ENCODE measurements at regions not wholly inside any gene's neighbourhood (a gene's known extent, or its start where the extent isn't known, plus 50 kb on each side); places are given as distances from the start of the nearest gene placed in this dataset.

- FAIRE-seq: no peak
- TF ChIP-seq, protein P1, sequence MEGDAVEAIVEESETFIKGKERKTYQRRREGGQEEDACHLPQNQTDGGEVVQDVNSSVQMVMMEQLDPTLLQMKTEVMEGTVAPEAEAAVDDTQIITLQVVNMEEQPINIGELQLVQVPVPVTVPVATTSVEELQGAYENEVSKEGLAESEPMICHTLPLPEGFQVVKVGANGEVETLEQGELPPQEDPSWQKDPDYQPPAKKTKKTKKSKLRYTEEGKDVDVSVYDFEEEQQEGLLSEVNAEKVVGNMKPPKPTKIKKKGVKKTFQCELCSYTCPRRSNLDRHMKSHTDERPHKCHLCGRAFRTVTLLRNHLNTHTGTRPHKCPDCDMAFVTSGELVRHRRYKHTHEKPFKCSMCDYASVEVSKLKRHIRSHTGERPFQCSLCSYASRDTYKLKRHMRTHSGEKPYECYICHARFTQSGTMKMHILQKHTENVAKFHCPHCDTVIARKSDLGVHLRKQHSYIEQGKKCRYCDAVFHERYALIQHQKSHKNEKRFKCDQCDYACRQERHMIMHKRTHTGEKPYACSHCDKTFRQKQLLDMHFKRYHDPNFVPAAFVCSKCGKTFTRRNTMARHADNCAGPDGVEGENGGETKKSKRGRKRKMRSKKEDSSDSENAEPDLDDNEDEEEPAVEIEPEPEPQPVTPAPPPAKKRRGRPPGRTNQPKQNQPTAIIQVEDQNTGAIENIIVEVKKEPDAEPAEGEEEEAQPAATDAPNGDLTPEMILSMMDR (IDR thresholded peaks at IDR 0.05; ENCODE audit: insufficient read depth, missing control alignments): no peak
- DNase-seq (ENCODE audit: insufficient read length, low spot score): no peak
Measured at GRCh38 chr12:90149453-90149852, 440.8 kb upstream of the ATP2B1 start.

- TF ChIP-seq, protein P1 (IDR thresholded peaks at IDR 0.05; ENCODE audit: insufficient read depth, missing control alignments): no peak
- FAIRE-seq (no peak), DNase-seq (ENCODE audit: insufficient read length, low spot score) (no peak)
Measured at GRCh38 chr12:90129366-90130030, 420.9 kb upstream of the ATP2B1 start.

GRCh38 chr12:90128526-90128925, 419.9 kb upstream of the ATP2B1 start:
- TF ChIP-seq, protein P1 (IDR thresholded peaks at IDR 0.05; ENCODE audit: insufficient read depth, missing control alignments): no peak
- no peak for DNase-seq (ENCODE audit: insufficient read length, low spot score)
- no peak for FAIRE-seq

DNA sequence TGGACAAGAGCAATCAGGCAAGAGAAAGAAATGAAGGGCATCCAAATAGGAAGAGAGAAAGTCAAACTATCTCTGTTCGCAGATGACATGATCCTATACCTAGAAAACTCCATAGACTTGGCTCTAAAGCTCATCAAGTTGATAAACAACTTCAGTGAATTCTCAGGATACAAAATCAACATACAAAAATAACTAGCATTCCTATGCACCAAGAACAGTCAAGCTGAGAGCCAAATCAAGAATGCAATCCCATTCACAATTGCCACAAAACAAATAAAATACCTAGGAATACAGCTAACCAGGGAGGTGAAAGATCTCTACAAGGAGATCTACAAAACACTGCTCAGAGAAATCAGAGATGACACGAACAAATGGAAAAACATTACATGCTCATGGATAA, 417.5 kb upstream of the ATP2B1 start:
- no peak for FAIRE-seq

DNA sequence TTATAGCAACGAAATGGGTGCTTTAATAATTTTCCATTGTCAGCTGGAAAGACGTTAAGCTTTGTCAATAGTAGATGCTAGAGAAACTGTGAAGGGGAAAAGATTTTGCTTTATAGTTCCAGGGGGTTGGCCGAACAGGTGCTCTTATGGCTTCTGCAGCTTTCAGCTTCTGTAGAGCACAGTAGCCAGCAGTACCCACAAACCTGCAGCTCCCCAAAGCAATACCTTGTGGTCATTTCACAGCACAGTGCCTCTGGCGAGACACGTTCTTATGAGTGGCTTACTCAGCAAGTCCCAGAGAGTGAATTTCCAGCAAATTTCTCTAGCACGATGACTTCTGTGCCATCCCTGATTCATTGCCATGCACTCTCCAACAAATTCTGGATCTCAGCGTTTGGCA, 416.3 kb upstream of the ATP2B1 start:
- DNase-seq (ENCODE audit: insufficient read length, low spot score) (no peak), FAIRE-seq (no peak)
- TF ChIP-seq, protein P1 (IDR thresholded peaks at IDR 0.05; ENCODE audit: insufficient read depth, missing control alignments): no peak

More for the DNA sequence above, 417.5 kb upstream of the ATP2B1 start:
- TF ChIP-seq, protein P1 (IDR thresholded peaks at IDR 0.05; ENCODE audit: insufficient read depth, missing control alignments): no peak
- no peak for DNase-seq (ENCODE audit: insufficient read length, low spot score)

- no peak for FAIRE-seq
- TF ChIP-seq, protein P1 (IDR thresholded peaks at IDR 0.05; ENCODE audit: insufficient read depth, missing control alignments): no peak
- no peak for DNase-seq (ENCODE audit: insufficient read length, low spot score)
Measured at GRCh38 chr12:90124289-90124688, 415.7 kb upstream of the ATP2B1 start.

GRCh38 chr12:90122681-90123080, 414.0 kb upstream of the ATP2B1 start:
- TF ChIP-seq, protein P1 (IDR thresholded peaks at IDR 0.05; ENCODE audit: insufficient read depth, missing control alignments): no peak
- no peak for FAIRE-seq
- DNase-seq (ENCODE audit: insufficient read length, low spot score): no peak

All from D721Med (cell line).